ENCODE measurements at regions not wholly inside any gene's neighbourhood (a gene's known extent, or its start where the extent isn't known, plus 50 kb on each side); places are given as distances from the start of the nearest gene placed in this dataset.

GRCh38 chr21:14736672-14737071 is 190.6 kb upstream of the SAMSN1 start:
- CTCF ChIA-PET, result interaction anchor here (0.7 to 3.1 kb wide), 12 partner anchors 17 to 336 kb away, joined by 3 to 16 read pairs (median 4); no protein-coding TSS in a partner anchor
- intact Hi-C loops (cut with micrococcal nuclease), result loop anchor here (2.0 to 10.0 kb wide), 4 partner anchors 119 to 858 kb away; no protein-coding TSS in a partner anchor
- Mint-ChIP-seq H3K9me3 (no peaks in the 10 kb centered on the region), H3K36me3 (ENCODE audit: low read depth) (no peaks in the 10 kb centered on the region), H3K4me1 (peaks cover 35% of the 10 kb centered on the region), H3K27me3 (no peaks in the 10 kb centered on the region), H3K4me3 (no peak overlapping the region), H3K27ac (no peak overlapping the region)
- TF ChIP-seq, protein P1, sequence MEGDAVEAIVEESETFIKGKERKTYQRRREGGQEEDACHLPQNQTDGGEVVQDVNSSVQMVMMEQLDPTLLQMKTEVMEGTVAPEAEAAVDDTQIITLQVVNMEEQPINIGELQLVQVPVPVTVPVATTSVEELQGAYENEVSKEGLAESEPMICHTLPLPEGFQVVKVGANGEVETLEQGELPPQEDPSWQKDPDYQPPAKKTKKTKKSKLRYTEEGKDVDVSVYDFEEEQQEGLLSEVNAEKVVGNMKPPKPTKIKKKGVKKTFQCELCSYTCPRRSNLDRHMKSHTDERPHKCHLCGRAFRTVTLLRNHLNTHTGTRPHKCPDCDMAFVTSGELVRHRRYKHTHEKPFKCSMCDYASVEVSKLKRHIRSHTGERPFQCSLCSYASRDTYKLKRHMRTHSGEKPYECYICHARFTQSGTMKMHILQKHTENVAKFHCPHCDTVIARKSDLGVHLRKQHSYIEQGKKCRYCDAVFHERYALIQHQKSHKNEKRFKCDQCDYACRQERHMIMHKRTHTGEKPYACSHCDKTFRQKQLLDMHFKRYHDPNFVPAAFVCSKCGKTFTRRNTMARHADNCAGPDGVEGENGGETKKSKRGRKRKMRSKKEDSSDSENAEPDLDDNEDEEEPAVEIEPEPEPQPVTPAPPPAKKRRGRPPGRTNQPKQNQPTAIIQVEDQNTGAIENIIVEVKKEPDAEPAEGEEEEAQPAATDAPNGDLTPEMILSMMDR (IDR thresholded peaks at IDR 0.05), result no peak
- ATAC-seq (ENCODE audit: low read depth) (no peak), DNase-seq (no peak)
- POLR2A ChIA-PET, result interaction anchor here (1.2 kb wide), 1 partner anchor 179 kb away, joined by 3 read pairs; no protein-coding TSS in a partner anchor

DNA sequence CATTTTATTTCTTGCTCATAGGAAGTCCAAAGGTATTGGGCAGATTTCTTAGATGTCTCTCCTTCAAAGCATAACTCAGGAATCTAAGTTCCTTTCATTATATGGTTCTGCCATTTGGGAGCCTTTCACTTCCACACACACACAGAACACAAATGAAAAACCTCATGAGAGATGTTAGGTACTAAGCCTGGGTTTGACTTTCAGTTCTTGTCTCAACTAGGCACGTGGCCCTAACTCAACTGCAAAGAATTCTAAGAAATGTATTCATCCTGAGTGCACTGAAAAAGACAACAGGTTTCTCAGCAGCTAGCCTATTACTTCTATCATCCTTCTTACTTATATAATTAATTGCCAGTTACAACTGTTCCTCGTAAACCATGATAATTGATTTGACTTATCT is 190.0 kb upstream of the SAMSN1 start:
- Mint-ChIP-seq H3K27ac (peak overlapping the region; percentile 59), H3K27me3 (no peaks in the 10 kb centered on the region), H3K4me3 (no peak overlapping the region), H3K4me1 (peaks cover 35% of the 10 kb centered on the region), H3K9me3 (no peaks in the 10 kb centered on the region), H3K36me3 (ENCODE audit: low read depth) (no peaks in the 10 kb centered on the region)
- no peak for DNase-seq
- TF ChIP-seq, protein P1 (IDR thresholded peaks at IDR 0.05), result no peak
- ChIA-PET POLR2A (interaction anchor here (1.2 kb wide), 1 partner anchor 179 kb away, joined by 3 read pairs; no protein-coding TSS in a partner anchor), CTCF (interaction anchor here (0.7 to 3.1 kb wide), 8 partner anchors 16 to 335 kb away, joined by 3 to 16 read pairs (median 4); no protein-coding TSS in a partner anchor)
- intact Hi-C loops (cut with micrococcal nuclease), result loop anchor here (2.0 to 10.0 kb wide), 4 partner anchors 119 to 859 kb away; no protein-coding TSS in a partner anchor
- ATAC-seq (ENCODE audit: low read depth), result no peak

DNA sequence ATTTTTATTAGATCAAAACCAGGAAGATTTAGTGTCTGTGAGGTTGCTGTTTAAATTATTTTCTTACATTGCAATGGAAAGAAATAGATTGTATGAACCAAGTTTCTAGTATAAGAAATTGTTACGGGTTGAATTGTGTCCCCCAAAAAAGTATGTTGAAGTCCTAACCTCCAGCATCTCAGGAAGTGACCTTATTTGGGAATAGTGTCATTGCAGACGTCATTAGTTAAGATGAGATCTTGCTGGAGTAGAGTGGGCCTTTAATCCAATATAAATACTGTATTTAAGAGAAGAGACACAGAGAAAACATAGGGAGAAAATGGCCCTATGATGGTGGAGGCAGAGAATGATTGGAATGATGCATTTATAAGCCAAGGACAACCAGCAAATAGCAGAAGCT is 188.7 kb upstream of the SAMSN1 start:
- H3K36me3 Mint-ChIP-seq (ENCODE audit: low read depth), result no peaks in the 10 kb centered on the region
- H3K9me3 Mint-ChIP-seq, result no peaks in the 10 kb centered on the region
- H3K27ac Mint-ChIP-seq, result no peak overlapping the region
- no peaks in the 10 kb centered on the region for H3K27me3 Mint-ChIP-seq
- no peak for DNase-seq
- TF ChIP-seq, protein P1 (IDR thresholded peaks at IDR 0.05), result no peak
- no peak overlapping the region for H3K4me3 Mint-ChIP-seq
- CTCF ChIA-PET, result interaction anchor here (1.1 kb wide), 1 partner anchor 38 kb away, joined by 3 read pairs; no protein-coding TSS in a partner anchor
- POLR2A ChIA-PET, result no interaction called here
- ATAC-seq (ENCODE audit: low read depth), result no peak
- intact Hi-C loops (cut with micrococcal nuclease), result loop anchor here (2.0 to 10.0 kb wide), 3 partner anchors 48 to 860 kb away; no protein-coding TSS in a partner anchor
- peaks cover 35% of the 10 kb centered on the region for H3K4me1 Mint-ChIP-seq

GRCh38 chr21:14734191-14734590 is 188.1 kb upstream of the SAMSN1 start:
- H3K9me3 Mint-ChIP-seq, result no peaks in the 10 kb centered on the region
- peak; percentile 73 for ATAC-seq (ENCODE audit: low read depth)
- H3K27me3 Mint-ChIP-seq, result no peaks in the 10 kb centered on the region
- H3K4me1 Mint-ChIP-seq, result peaks cover 35% of the 10 kb centered on the region
- no peak overlapping the region for H3K27ac Mint-ChIP-seq
- POLR2A ChIA-PET, result no interaction called here
- H3K4me3 Mint-ChIP-seq, result no peak overlapping the region
- H3K36me3 Mint-ChIP-seq (ENCODE audit: low read depth), result no peaks in the 10 kb centered on the region
- CTCF ChIA-PET, result no interaction called here
- TF ChIP-seq, protein P1 (IDR thresholded peaks at IDR 0.05), result no peak
- intact Hi-C loops (cut with micrococcal nuclease), result loop anchor here (2.0 to 10.0 kb wide), 2 partner anchors 47 to 861 kb away; no protein-coding TSS in a partner anchor
- no peak for DNase-seq

- ChIA-PET CTCF (no interaction called here), POLR2A (no interaction called here)
- TF ChIP-seq, protein P1 (IDR thresholded peaks at IDR 0.05), result no peak
- intact Hi-C loops (cut with micrococcal nuclease), result no loop called here
- no peak overlapping the region for H3K4me3 Mint-ChIP-seq
- no peaks in the 10 kb centered on the region for H3K9me3 Mint-ChIP-seq
- H3K27me3 Mint-ChIP-seq, result no peaks in the 10 kb centered on the region
- no peaks in the 10 kb centered on the region for H3K36me3 Mint-ChIP-seq (ENCODE audit: low read depth)
- peaks cover 3% of the 10 kb centered on the region for H3K4me1 Mint-ChIP-seq
- DNase-seq, result no peak
- ATAC-seq (ENCODE audit: low read depth), result no peak
- H3K27ac Mint-ChIP-seq, result no peak overlapping the region
These were observed 179.1 kb upstream of the SAMSN1 start for GRCh38 chr21:14725219-14725618.

All from activated B cell treated with CpG ODN at 0.5 μM for 24 hours (primary cell).